ENCODE measurements at regions not wholly inside any gene's neighbourhood (a gene's known extent, or its start where the extent isn't known, plus 50 kb on each side); places are given as distances from the start of the nearest gene placed in this dataset.

- no peak for DNase-seq (ENCODE audit: low spot score)
Measured at GRCh38 chr12:39047539-39048262, 142.3 kb upstream of the CPNE8 start.

DNA sequence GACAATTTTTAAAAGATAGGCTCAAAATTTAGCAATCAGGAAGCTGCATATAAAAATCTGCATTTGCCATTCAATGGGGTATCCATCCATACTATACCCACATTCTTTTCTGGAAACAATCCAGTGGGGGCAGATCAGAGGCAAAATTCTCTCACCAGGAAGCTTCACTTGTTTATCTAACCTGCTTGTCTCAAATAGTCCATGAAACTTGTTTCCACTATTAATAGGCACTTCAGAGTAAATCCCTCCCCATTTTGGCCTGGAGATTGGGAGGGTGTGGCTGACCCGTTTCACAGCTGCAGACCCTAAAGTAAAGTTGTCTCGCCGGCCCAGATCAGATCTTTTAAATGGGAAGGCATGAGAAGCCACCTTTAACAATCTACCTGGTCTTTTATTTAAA is 139.4 kb upstream of the CPNE8 start:
- DNase-seq (ENCODE audit: low spot score): no peak

GRCh38 chr12:39043424-39043822 is 138.0 kb upstream of the CPNE8 start:
- DNase-seq (ENCODE audit: low spot score): no peak

DNA sequence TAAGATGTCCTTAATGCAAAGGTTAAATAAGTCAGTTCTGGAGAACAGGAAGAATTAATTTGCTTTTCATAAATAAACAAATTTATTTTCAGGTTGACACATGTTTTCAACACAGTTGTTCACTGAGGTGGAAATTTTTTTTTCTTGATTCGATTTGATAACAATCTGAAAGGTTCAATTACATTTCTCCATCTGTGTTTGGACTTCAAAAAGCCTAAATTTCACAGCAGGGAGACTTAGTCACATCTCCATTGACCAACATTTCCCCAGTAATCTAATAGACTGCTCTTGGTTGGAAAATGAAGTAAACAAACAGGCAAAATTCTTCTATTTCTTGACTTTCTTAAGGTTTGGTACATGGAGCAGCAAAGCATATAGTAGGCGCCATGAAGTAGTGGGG is 134.9 kb upstream of the CPNE8 start:
- DNase-seq (ENCODE audit: low spot score): no peak

DNA sequence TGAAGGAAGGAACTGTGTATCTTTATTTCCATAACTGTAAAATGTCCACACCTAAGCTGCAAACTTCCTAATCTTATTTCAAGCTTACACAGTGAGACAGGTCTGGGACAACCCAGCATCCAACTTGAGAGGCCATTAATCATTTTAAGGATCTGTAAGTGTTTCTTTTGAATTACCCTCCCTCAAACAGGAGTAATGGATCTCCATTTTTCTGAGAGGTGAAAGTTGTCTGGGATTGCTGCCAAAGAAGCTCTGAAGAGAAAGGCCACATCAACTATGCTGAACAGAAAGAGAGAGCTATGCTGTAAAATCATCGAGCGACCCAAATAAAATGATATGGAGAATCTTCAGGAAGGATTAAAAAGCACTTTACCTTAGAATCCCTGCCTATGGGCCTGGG is 131.7 kb upstream of the CPNE8 start:
- no peak for DNase-seq (ENCODE audit: low spot score)

GRCh38 chr12:39036105-39036504 is 130.7 kb upstream of the CPNE8 start:
- no peak for DNase-seq (ENCODE audit: low spot score)

- no peak for DNase-seq (ENCODE audit: low spot score)
Measured at GRCh38 chr12:39033782-39034181, 128.4 kb upstream of the CPNE8 start.

GRCh38 chr12:39032448-39032847 is 127.1 kb upstream of the CPNE8 start:
- no peak for DNase-seq (ENCODE audit: low spot score)

GRCh38 chr12:39032034-39032433 is 126.6 kb upstream of the CPNE8 start:
- DNase-seq (ENCODE audit: low spot score): no peak

- no peak for DNase-seq (ENCODE audit: low spot score)
Measured at GRCh38 chr12:39028382-39028781, 123.0 kb upstream of the CPNE8 start.

- DNase-seq (ENCODE audit: low spot score): no peak
Measured at GRCh38 chr12:39012870-39013269, 107.5 kb upstream of the CPNE8 start.

- DNase-seq (ENCODE audit: low spot score): no peak
Measured at GRCh38 chr12:39011166-39011565, 105.8 kb upstream of the CPNE8 start.

DNA sequence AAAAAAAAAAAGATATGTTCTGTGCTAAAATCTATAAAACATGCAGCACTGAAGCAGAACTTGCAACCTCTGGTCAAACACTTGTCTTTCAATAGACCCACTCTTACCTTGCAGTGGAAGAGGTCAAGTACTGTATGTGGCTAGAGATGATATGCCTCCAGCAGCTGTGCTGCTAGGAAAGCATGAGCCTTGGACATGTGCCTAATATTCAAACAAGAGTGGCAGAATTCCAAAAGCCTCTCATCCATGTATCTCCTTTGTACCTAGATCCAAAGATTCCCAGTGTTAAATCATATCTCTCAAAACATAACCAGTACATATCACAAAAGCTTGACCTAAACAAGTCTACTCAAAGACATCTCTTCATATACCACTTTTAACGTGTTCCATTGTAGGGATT is 105.0 kb upstream of the CPNE8 start:
- no peak for DNase-seq (ENCODE audit: low spot score)

DNA sequence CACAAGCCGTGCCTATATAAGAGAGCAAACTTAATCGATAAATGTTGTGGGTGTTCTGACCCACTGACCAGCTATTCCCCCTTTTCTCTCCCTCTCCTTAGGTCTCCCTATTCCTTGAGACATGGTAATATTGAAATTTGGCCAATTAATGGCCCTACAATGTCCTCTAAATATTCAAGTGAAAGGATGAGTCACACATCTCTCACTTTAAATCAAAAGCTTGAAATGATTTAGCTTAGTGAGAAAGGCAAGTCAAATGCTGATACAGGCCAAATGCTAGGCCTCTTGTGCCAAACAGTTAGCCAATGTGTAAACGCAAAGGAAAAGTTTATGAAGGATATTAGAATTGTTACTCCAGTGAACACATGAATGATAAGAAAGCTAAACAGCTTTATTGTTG is 102.2 kb upstream of the CPNE8 start:
- DNase-seq (ENCODE audit: low spot score): no peak

- DNase-seq (ENCODE audit: low spot score): no peak
Measured at GRCh38 chr12:39006286-39006685, 100.9 kb upstream of the CPNE8 start.

DNA sequence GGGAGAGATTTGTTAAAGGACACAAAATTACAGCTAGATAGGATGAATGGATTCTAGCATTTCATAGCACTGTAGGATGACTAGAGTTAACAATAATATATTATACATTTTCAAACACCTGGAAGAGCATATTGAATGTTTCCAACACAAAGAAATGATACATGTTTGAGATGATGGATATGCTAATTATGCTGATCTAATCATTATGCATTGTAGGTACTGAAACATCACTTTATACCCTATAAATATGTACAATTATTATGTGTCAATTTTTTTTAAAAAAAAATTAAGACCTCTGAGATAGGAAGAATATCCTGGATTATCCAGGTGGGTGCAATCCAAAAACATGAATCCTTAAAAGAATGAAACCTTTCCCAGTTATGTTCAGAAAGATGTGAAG is 100.3 kb upstream of the CPNE8 start:
- no peak for DNase-seq (ENCODE audit: low spot score)

- DNase-seq (ENCODE audit: low spot score): no peak
Measured at GRCh38 chr12:39003541-39004155, 98.3 kb upstream of the CPNE8 start.

DNA sequence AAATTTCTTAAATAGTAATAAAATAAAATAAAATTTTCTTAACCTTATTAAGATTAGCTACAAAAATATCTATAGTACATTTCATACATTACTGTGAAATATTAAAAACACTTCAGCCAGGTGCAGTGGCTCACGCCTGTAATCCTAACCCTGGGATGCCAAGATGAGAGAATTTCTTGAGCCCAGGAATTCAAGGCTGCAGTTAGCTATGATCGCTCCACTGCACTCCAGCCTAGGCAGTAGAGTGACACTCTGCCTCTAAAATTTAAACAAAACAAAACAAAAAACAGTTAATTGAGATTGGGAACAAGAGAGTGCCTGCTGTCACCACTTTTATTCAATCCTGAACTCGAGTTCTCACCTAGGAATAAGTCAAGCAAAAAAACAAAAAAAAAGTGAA is 95.0 kb upstream of the CPNE8 start:
- no peak for DNase-seq (ENCODE audit: low spot score)

GRCh38 chr12:38998887-38999482 is 93.6 kb upstream of the CPNE8 start:
- DNase-seq (ENCODE audit: low spot score): no peak

GRCh38 chr12:38995249-38995648 is 89.9 kb upstream of the CPNE8 start:
- DNase-seq (ENCODE audit: low spot score): no peak

DNA sequence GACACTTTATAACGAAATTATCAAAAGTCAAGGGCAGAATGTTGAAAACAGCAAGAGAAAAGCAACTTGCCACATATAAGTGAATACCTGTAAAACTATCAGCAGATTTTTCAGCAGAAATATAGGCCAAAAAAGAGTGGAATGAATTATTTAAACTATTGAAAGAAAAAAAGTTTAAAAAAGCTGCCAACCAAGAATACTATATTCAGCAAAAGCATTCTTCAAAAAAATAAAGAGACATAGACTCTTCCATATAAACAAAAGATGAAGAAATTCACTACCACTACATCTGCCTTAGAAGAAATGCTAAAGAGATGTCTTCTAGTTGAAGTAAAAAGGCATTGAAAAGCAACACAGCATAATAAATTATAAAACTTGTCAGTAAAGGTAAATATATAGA is 80.6 kb upstream of the CPNE8 start:
- DNase-seq (ENCODE audit: low spot score): no peak

- no peak for DNase-seq (ENCODE audit: low spot score)
Measured at GRCh38 chr12:38984388-38984787, 79.0 kb upstream of the CPNE8 start.

DNA sequence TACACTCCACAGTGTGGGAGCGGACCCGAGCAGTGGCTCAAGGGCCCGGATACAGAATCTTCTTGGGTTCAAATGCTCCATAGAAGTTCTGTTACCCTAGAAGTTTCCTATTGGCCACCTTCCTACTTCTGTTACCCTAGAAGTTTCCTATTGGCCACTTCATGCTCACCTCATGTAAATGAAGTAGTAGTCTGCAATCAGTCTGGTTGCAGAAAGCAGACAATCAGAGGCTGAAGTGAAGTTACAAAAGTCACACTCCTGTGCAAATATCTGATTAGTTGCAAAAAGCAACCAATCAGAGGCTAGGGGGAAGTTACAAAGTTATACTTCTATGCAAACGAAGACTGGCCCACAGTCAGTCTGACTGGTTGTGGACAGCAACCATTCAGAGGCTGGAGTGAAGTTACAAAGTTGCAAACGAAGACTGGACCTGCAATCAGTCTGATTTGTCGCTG is 77.8 kb upstream of the CPNE8 start:
- DNase-seq (ENCODE audit: low spot score): no peak

DNA sequence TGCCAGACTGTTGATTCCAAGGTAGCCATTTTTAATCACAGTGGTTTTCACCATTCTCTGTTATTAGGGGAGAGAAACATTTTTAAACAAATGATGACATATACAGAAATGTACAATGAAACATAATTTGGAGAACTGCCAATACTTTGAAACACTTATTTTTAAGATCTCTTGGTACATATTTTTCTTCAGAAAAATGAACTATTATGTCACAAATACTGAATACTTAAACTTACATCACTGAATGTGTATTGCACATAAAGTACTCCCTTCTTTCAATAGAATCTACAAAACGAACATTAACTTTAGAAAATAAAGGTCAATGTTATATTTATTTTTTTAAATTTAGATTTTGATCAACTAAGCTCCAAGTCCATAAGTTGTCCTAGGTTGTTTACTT is 71.7 kb upstream of the CPNE8 start:
- DNase-seq (ENCODE audit: low spot score): no peak

All from hematopoietic multipotent progenitor cell treated with erythropoietin and hydrocortisone succinate and interleukin-3 and kit ligand, for 17 days (in vitro differentiated cells).